Caco-2 (cell line): ENCODE measurements at regions not wholly inside any gene's neighbourhood (a gene's known extent, or its start where the extent isn't known, plus 50 kb on each side); places are given as distances from the start of the nearest gene placed in this dataset.
A peak's percentile ranks its signal among the peaks of the same experiment; 100 is the strongest.

Experiments used
- BruUV-seq: library from RNA; stranded (reverse); fragments of 400-500 nt; replicated peaks from 2 replicates; lab custom pipeline; 2021; lab: Mats Ljungman, UMichigan
- CTCF ChIA-PET: fragments of 300-600 bp; sonication (Branson Sonifier 250); formaldehyde crosslinking; loops from one replicate; lab custom pipeline; 2022; ENCODE audit warnings: antibody characterized with exemption; lab: Charles Lee
- POLR2A ChIA-PET: fragments of 300-600 bp; sonication (Branson Sonifier 250); formaldehyde crosslinking; loops from one replicate; lab custom pipeline; 2022; ENCODE audit warnings: antibody characterized with exemption; lab: Charles Lee
- DNase-seq, 2 experiments: peaks; one replicate each; pipeline versions ENCODE4 v3.0.0 to v3.0.0-alpha.2; 2020 to 2022
- H3K27me3 ChIP-seq: replicated peaks from 2 replicates; pipeline ENCODE4 v1.6.0; 2011; ENCODE audit warnings: low read length; ENCODE audit not compliant: control insufficient read depth, insufficient read depth
- H3K36me3 ChIP-seq: 2 replicates; pipeline ENCODE4 v1.5.1; 2011; ENCODE audit warnings: low read length; ENCODE audit not compliant: control insufficient read depth, insufficient read depth
- H3K4me1 ChIP-seq: fragments of 250-450 bp; sonication (Bioruptor Pico); 2 replicates; pipeline ENCODE4 v1.5.1; 2020; ENCODE audit warnings: mild to moderate bottlenecking
- H3K4me3 ChIP-seq: 2 replicates; pipeline ENCODE4 v1.5.1; 2011; ENCODE audit warnings: low read depth, mild to moderate bottlenecking, control low read depth, low read length
- H3K9me3 ChIP-seq: fragments of 250-450 bp; sonication (Bioruptor Pico); 2 replicates; pipeline ENCODE4 v1.5.1; 2020; ENCODE audit warnings: mild to moderate bottlenecking, moderate library complexity
- H3K27ac Mint-ChIP-seq: one replicate; pipeline ENCODE4 v1.8.0; 2022; ENCODE audit warnings: mixed read lengths; ENCODE audit not compliant: unreplicated experiment
- H3K27me3 Mint-ChIP-seq: one replicate; pipeline ENCODE4 v1.8.0; 2022; ENCODE audit warnings: mixed read lengths; ENCODE audit not compliant: insufficient read depth, unreplicated experiment
- H3K36me3 Mint-ChIP-seq: one replicate; pipeline ENCODE4 v1.8.0; 2022; ENCODE audit warnings: mild to moderate bottlenecking, mixed read lengths; ENCODE audit not compliant: insufficient read depth, unreplicated experiment
- H3K4me1 Mint-ChIP-seq: one replicate; pipeline ENCODE4 v1.8.0; 2022; ENCODE audit warnings: low read depth, mixed read lengths; ENCODE audit not compliant: unreplicated experiment
- H3K4me3 Mint-ChIP-seq: one replicate; pipeline ENCODE4 v1.8.0; 2022; ENCODE audit warnings: mild to moderate bottlenecking, moderate library complexity, mixed read lengths; ENCODE audit not compliant: unreplicated experiment
- H3K9me3 Mint-ChIP-seq: one replicate; pipeline ENCODE4 v1.8.0; 2022; ENCODE audit warnings: mixed read lengths; ENCODE audit not compliant: unreplicated experiment
- intact Hi-C: fragments of 100-400 bp; cut with micrococcal nuclease; formaldehyde crosslinking; loops from one replicate; pipeline ENCODE4 v1.10.0; 2022; ENCODE audit not compliant: unreplicated experiment
- TF ChIP-seq, protein P1 (sequence below), 2 experiments: fragments of 200-600 bp in 1 of 2; IDR thresholded peaks; 1 replicate in 1 of 2; 2 replicates in 1 of 2; pipeline versions ENCODE4 v1.5.1 to v1.8.0; 2011 to 2022; ENCODE audit warnings: antibody characterized with exemption in 1 of 2, control low read depth in 1 of 2, inconsistent platforms in 1 of 2, low read depth in 1 of 2, low read length in 1 of 2, mild to moderate bottlenecking in 1 of 2, moderate library complexity in 1 of 2; ENCODE audit not compliant: insufficient read depth in 1 of 2, severe bottlenecking in 1 of 2, unreplicated experiment in 1 of 2

DNA sequence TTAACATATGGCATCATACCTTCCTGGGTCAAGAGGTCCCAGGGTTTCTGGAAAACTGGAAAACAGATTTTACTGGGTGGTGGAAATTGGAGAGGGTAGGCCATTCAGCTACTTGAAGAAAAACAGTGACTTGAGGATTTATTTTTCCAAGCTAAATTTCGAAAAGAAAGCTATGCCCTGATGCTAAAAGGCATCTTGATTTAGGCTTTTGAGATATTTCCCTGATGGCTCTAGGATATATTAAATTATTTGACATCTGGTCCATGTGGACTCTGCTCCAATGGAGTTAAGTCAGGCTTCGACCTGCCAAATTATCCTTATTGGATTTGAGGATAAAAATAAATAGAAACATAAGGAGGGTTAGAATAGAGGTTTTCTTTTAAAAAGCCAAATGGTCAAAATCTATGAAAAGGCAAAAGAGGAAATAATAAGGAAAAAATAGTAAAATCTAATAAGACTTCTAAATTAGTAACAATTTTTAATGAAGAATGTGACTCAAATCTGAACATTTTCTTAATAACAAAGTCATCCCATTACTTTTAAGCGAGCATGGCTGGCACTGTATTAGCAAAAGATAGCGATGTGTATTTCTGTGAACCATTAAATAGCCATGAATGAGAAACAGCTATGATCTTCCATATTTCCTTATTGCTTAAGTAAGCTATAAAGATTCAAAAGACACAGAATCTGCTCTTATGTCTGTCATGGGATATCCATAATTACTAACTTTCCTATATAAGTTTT is 190.0 kb upstream of the MIR17HG start:
- POLR2A ChIA-PET, result no interaction called here
- Histone ChIP-seq H3K4me3 (no peak overlapping the region), H3K36me3 (no peaks in the 10 kb centered on the region; the same call in 1 of the 2 replicates), H3K4me1 (peaks cover 65% of the 10 kb centered on the region), H3K9me3 (no peaks in the 10 kb centered on the region), H3K27me3 (no peaks in the 10 kb centered on the region)
- TF ChIP-seq, protein P1, sequence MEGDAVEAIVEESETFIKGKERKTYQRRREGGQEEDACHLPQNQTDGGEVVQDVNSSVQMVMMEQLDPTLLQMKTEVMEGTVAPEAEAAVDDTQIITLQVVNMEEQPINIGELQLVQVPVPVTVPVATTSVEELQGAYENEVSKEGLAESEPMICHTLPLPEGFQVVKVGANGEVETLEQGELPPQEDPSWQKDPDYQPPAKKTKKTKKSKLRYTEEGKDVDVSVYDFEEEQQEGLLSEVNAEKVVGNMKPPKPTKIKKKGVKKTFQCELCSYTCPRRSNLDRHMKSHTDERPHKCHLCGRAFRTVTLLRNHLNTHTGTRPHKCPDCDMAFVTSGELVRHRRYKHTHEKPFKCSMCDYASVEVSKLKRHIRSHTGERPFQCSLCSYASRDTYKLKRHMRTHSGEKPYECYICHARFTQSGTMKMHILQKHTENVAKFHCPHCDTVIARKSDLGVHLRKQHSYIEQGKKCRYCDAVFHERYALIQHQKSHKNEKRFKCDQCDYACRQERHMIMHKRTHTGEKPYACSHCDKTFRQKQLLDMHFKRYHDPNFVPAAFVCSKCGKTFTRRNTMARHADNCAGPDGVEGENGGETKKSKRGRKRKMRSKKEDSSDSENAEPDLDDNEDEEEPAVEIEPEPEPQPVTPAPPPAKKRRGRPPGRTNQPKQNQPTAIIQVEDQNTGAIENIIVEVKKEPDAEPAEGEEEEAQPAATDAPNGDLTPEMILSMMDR (IDR thresholded peaks at IDR 0.05; ENCODE audit: insufficient read depth in 1 of 2, low read depth in 1 of 2, low read length in 1 of 2, severe bottlenecking in 1 of 2, unreplicated experiment in 1 of 2), result no peak
- peaks cover 15% of the 10 kb centered on the region for H3K36me3 Mint-ChIP-seq
- intact Hi-C loops, result loop anchor here (1.0 kb wide), 2 partner anchors 23 to 79 kb away; no protein-coding TSS in a partner anchor
- no peak for DNase-seq
- CTCF ChIA-PET, result interaction anchor here (0.7 to 2.0 kb wide), 6 partner anchors 15 to 90 kb away, joined by 3 to 13 read pairs (median 6); no protein-coding TSS in a partner anchor
- no peaks in the 10 kb centered on the region for H3K9me3 Mint-ChIP-seq
- H3K4me1 Mint-ChIP-seq, result peaks cover 54% of the 10 kb centered on the region
- H3K4me3 Mint-ChIP-seq, result no peak overlapping the region
- BruUV-seq, result no TSS peak
- no peaks in the 10 kb centered on the region for H3K27me3 Mint-ChIP-seq
- no peak overlapping the region for H3K27ac Mint-ChIP-seq

DNA sequence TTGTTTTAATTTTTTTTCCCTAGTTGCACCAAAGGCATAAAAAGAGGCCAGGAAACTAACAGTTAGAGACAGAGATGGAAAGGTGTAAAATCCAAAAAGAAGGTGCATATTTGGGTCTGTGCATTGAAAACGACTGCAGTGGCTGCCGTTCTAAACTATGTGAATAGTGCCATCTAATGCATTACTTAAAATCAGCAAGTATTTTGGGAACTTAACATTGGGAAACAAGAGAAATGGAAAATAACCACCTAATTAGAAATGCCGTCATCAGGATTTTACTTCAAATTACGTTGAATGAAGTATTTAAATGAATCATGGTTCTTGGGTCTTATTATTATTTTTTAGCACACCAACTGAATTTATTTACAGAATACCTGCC is 189.5 kb upstream of the MIR17HG start:
- no peaks in the 10 kb centered on the region for H3K9me3 Mint-ChIP-seq
- Histone ChIP-seq H3K4me3 (no peak overlapping the region), H3K36me3 (no peaks in the 10 kb centered on the region; the same call in 1 of the 2 replicates), H3K4me1 (peaks cover 61% of the 10 kb centered on the region), H3K27me3 (no peaks in the 10 kb centered on the region), H3K9me3 (no peaks in the 10 kb centered on the region)
- BruUV-seq, result no TSS peak
- H3K4me3 Mint-ChIP-seq, result no peak overlapping the region
- H3K4me1 Mint-ChIP-seq, result peaks cover 48% of the 10 kb centered on the region
- ChIA-PET POLR2A (no interaction called here), CTCF (interaction anchor here (1.0 to 2.0 kb wide), 5 partner anchors 15 to 90 kb away, joined by 3 to 13 read pairs (median 7); no protein-coding TSS in a partner anchor)
- TF ChIP-seq, protein P1 (IDR thresholded peaks at IDR 0.05; ENCODE audit: insufficient read depth in 1 of 2, low read depth in 1 of 2, low read length in 1 of 2, severe bottlenecking in 1 of 2, unreplicated experiment in 1 of 2), result peak; percentile 36 to 54
- H3K27me3 Mint-ChIP-seq, result no peaks in the 10 kb centered on the region
- intact Hi-C loops, result loop anchor here (1.0 kb wide), 2 partner anchors 24 to 80 kb away; no protein-coding TSS in a partner anchor
- H3K27ac Mint-ChIP-seq, result no peak overlapping the region
- H3K36me3 Mint-ChIP-seq, result peaks cover 15% of the 10 kb centered on the region
- DNase-seq, result no peak

DNA sequence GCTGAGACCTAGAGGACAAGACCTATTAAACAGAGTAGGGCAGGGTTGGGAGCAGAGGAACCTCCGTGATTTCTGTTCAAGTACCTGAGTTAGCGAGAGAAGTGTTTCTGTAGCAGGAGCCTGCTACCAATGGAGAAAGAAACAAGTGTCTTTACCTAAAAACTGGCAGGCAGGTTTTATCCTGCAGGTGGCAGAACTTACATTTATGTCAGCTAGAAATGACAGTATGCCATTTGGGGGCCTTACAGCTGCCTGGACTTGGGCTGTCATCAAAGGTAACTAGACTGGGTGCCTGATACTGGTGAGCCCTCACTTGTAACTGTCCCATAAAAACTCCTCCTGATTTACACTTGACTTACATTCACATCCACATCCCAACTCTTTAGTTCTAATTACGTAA is 185.3 kb upstream of the MIR17HG start:
- H3K27me3 ChIP-seq, result no peaks in the 10 kb centered on the region
- ChIA-PET CTCF (interaction anchor here (1.3 to 2.8 kb wide), 3 partner anchors 20 to 86 kb away, joined by 14 to 42 read pairs (median 15); no protein-coding TSS in a partner anchor), POLR2A (interaction anchor here (0.9 kb wide), 1 partner anchor 19 kb away, joined by 5 read pairs; no protein-coding TSS in a partner anchor)
- no peaks in the 10 kb centered on the region for H3K36me3 Mint-ChIP-seq
- H3K4me3 Mint-ChIP-seq, result no peak overlapping the region
- no peaks in the 10 kb centered on the region for H3K36me3 ChIP-seq
- no peaks in the 10 kb centered on the region for H3K27me3 Mint-ChIP-seq
- no peak overlapping the region for H3K27ac Mint-ChIP-seq
- H3K4me1 ChIP-seq, result peaks cover 21% of the 10 kb centered on the region
- no peak overlapping the region for H3K4me3 ChIP-seq
- peak; percentile 52 to 62 for DNase-seq
- peaks cover 8% of the 10 kb centered on the region for H3K9me3 Mint-ChIP-seq
- intact Hi-C loops, result loop anchor here (1.0 kb wide), 2 partner anchors 23 to 85 kb away; no protein-coding TSS in a partner anchor
- peaks cover 29% of the 10 kb centered on the region for H3K4me1 Mint-ChIP-seq
- TF ChIP-seq, protein P1 (IDR thresholded peaks at IDR 0.05; ENCODE audit: insufficient read depth in 1 of 2, low read depth in 1 of 2, low read length in 1 of 2, severe bottlenecking in 1 of 2, unreplicated experiment in 1 of 2), result peak in 1 of 2 experiments; percentile 20
- no peaks in the 10 kb centered on the region for H3K9me3 ChIP-seq
- BruUV-seq, result no TSS peak
